ENCODE measurements at regions not wholly inside any gene's neighbourhood (a gene's known extent, or its start where the extent isn't known, plus 50 kb on each side); places are given as distances from the start of the nearest gene placed in this dataset.
"Not testable (repeated sequence)": the region's sequence is repeated elsewhere in the genome, so short reads cannot be mapped to it uniquely, and the experiment has no call there.

- not testable (repeated sequence) for TF ChIP-seq CTCF (IDR thresholded peaks at IDR 0.05 in 4 of 5, conservative IDR thresholded peaks at IDR 0.05 in 1 of 5); POLR2A (IDR thresholded peaks at IDR 0.05)
Measured at GRCh38 chr5:54377339-54377738, 67.0 kb upstream of the ARL15 start.

Data from gastrocnemius medialis (tissue), 4 donors.